GM21367 (cell line): ENCODE measurements at regions not wholly inside any gene's neighbourhood (a gene's known extent, or its start where the extent isn't known, plus 50 kb on each side); places are given as distances from the start of the nearest gene placed in this dataset.

Experiments used
- ATAC-seq: cut with Tn5 transposase; IDR thresholded peaks from one replicate; pipeline ENCODE4 v1.9.1; 2021; ENCODE audit not compliant: unreplicated experiment

GRCh38 chr10:120368338-120368737 is 88.7 kb upstream of the PLPP4 start:
- ATAC-seq, result no peak

GRCh38 chr10:120368927-120369326 is 88.1 kb upstream of the PLPP4 start:
- no peak for ATAC-seq

- ATAC-seq, result no peak
Observed at GRCh38 chr10:120369856-120370276, 87.2 kb upstream of the PLPP4 start.

- no peak for ATAC-seq
Observed at GRCh38 chr10:120371856-120372255, 85.2 kb upstream of the PLPP4 start.

- ATAC-seq, result no peak
Observed at GRCh38 chr10:120372917-120373316, 84.1 kb upstream of the PLPP4 start.

GRCh38 chr10:120375666-120376065 is 81.4 kb upstream of the PLPP4 start:
- ATAC-seq, result no peak

GRCh38 chr10:120381931-120382330 is 75.1 kb upstream of the PLPP4 start:
- no peak for ATAC-seq

GRCh38 chr10:120382360-120382759 is 74.7 kb upstream of the PLPP4 start:
- ATAC-seq, result no peak

- no peak for ATAC-seq
Observed at GRCh38 chr10:120385992-120386391, 71.0 kb upstream of the PLPP4 start.

- no peak for ATAC-seq
Observed at GRCh38 chr10:120386896-120387295, 70.1 kb upstream of the PLPP4 start.

- no peak for ATAC-seq
Observed at GRCh38 chr10:120387326-120387725, 69.7 kb upstream of the PLPP4 start.

GRCh38 chr10:120392245-120392644 is 64.8 kb upstream of the PLPP4 start:
- ATAC-seq, result no peak

GRCh38 chr10:120392671-120393079 is 64.4 kb upstream of the PLPP4 start:
- no peak for ATAC-seq

- no peak for ATAC-seq
Observed at GRCh38 chr10:120394446-120394845, 62.6 kb upstream of the PLPP4 start.

GRCh38 chr10:120396228-120396627 is 60.8 kb upstream of the PLPP4 start:
- no peak for ATAC-seq

- no peak for ATAC-seq
Observed at GRCh38 chr10:120398180-120398579, 58.8 kb upstream of the PLPP4 start.

- ATAC-seq, result no peak
Observed at GRCh38 chr10:120400601-120401000, 56.4 kb upstream of the PLPP4 start.

- ATAC-seq, result no peak
Observed at GRCh38 chr10:120402147-120402766, 54.8 kb upstream of the PLPP4 start.

- no peak for ATAC-seq
Observed at GRCh38 chr10:120403109-120403508, 53.9 kb upstream of the PLPP4 start.

- ATAC-seq, result no peak
Observed at GRCh38 chr10:120406376-120406775, 50.7 kb upstream of the PLPP4 start.
